Upper lobe of right lung (tissue), 1 donor: ENCODE measurements at regions not wholly inside any gene's neighbourhood (a gene's known extent, or its start where the extent isn't known, plus 50 kb on each side); places are given as distances from the start of the nearest gene placed in this dataset.

Experiments used
- ATAC-seq: fragments of 200-7000 bp; cut with Tn5 transposase; one replicate; pipeline ENCODE4 v1.9.1; 2020; ENCODE audit warnings: mild to moderate bottlenecking, moderate library complexity
- DNase-seq: peaks from one replicate; pipeline ENCODE4 v3.0.0-alpha.2; 2020
- H3K27ac ChIP-seq: fragments of 200-600 bp; one replicate; pipeline ENCODE4 v1.8.0; 2022
- H3K27me3 ChIP-seq: fragments of 200-600 bp; one replicate; pipeline ENCODE4 v1.8.0; 2022; ENCODE audit warnings: mild to moderate bottlenecking
- H3K36me3 ChIP-seq: fragments of 200-600 bp; one replicate; pipeline ENCODE4 v1.8.0; 2022
- H3K4me1 ChIP-seq: fragments of 200-600 bp; one replicate; pipeline ENCODE4 v1.8.0; 2022
- H3K4me3 ChIP-seq: fragments of 200-600 bp; one replicate; pipeline ENCODE4 v1.8.0; 2022; ENCODE audit warnings: mild to moderate bottlenecking
- H3K9me3 ChIP-seq: fragments of 200-600 bp; one replicate; pipeline ENCODE4 v1.8.0; 2022
- intact Hi-C: fragments of 100-400 bp; cut with DNase I; formaldehyde crosslinking; loops from one replicate; pipeline ENCODE4 v1.11.0; 2022
- TF ChIP-seq, protein P1 (sequence below): fragments of 200-600 bp; IDR thresholded peaks from one replicate; pipeline ENCODE4 v1.8.0; 2022; ENCODE audit warnings: antibody characterized with exemption
- donor health status: DM: no; HTN: yes; CAD: no; lungs with severe emphysema.

DNA sequence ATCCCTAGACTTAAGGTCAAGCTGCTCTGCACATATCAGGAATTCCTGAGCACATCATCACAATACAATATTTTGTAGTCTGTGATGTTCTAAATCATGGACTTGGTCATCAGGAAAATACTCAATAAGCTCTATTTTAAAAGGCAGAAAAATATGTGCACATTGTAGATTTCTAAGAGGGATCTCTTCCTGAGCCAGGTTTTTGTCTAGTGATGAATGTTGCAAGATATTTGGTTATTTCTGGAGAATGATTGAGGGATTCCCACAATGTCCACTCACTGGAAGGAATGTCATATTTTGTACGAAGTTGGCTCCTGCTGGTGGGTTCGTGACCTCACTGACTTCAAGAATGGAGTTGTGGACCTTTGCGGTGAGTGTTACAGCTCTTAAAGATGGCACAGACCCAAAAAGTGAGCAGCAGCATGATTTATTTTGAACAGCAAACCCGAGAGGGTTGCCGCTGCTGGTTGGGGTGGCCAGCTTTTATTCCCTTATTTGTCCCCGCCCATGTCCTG is 300.9 kb upstream of the DCN start:
- TF ChIP-seq, protein P1, sequence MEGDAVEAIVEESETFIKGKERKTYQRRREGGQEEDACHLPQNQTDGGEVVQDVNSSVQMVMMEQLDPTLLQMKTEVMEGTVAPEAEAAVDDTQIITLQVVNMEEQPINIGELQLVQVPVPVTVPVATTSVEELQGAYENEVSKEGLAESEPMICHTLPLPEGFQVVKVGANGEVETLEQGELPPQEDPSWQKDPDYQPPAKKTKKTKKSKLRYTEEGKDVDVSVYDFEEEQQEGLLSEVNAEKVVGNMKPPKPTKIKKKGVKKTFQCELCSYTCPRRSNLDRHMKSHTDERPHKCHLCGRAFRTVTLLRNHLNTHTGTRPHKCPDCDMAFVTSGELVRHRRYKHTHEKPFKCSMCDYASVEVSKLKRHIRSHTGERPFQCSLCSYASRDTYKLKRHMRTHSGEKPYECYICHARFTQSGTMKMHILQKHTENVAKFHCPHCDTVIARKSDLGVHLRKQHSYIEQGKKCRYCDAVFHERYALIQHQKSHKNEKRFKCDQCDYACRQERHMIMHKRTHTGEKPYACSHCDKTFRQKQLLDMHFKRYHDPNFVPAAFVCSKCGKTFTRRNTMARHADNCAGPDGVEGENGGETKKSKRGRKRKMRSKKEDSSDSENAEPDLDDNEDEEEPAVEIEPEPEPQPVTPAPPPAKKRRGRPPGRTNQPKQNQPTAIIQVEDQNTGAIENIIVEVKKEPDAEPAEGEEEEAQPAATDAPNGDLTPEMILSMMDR = no peak
- intact Hi-C loops = no loop called here

DNA sequence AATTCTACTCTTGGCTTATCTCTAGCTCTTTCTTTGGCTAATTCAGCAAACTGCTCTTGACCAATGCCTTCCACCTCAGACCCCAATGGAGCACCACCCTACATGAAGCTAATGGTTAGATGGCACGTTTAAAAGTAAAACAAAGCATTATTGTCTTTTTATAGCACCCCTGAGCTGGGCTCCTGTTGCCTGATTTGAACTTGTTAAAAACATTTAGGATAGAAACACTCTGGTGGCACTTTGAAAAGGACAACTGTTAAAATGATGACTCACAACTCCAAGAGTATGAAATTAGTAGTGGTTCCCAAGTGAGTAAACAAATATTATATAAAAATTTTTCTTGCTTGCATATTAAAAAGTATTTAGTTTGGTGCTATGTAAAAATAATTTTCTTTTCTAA is 299.6 kb upstream of the DCN start:
- Histone ChIP-seq H3K27ac (no peak overlapping the region), H3K4me3 (no peak overlapping the region), H3K4me1 (no peaks in the 10 kb centered on the region), H3K9me3 (no peaks in the 10 kb centered on the region), H3K27me3 (no peaks in the 10 kb centered on the region), H3K36me3 (no peaks in the 10 kb centered on the region)
- TF ChIP-seq, protein P1 = no peak
- no peak for DNase-seq
- intact Hi-C loops = no loop called here
- ATAC-seq = no peak

More for the DNA sequence above, 300.9 kb upstream of the DCN start:
- no peaks in the 10 kb centered on the region for H3K36me3 ChIP-seq
- ATAC-seq (no peak), DNase-seq (no peak)
- no peak overlapping the region for H3K4me3 ChIP-seq
- no peak overlapping the region for H3K27ac ChIP-seq
- no peaks in the 10 kb centered on the region for H3K27me3 ChIP-seq
- no peaks in the 10 kb centered on the region for H3K4me1 ChIP-seq
- H3K9me3 ChIP-seq = no peaks in the 10 kb centered on the region

DNA sequence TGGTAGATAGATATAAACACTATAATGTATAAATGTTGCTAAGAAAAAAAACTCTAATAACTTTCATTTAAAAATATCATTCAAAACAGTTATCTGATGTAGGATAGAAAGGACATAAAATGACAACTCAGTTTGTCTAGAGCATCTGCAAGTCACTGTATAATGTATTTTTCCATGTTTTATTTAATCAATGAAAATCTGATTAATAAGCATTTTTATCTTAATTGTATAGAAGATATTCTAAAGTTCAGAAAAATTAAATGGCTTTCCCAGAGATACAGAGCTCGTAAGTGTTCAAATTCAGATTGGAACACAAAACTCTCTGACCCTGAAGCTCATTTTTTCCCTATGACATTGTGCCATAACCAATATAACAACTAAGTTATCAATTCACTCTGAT is 295.9 kb upstream of the DCN start:
- Histone ChIP-seq H3K4me1 (no peaks in the 10 kb centered on the region), H3K4me3 (no peak overlapping the region), H3K27ac (no peak overlapping the region), H3K27me3 (no peaks in the 10 kb centered on the region), H3K9me3 (no peaks in the 10 kb centered on the region), H3K36me3 (no peaks in the 10 kb centered on the region)
- intact Hi-C loops = no loop called here
- TF ChIP-seq, protein P1 = no peak
- DNase-seq = no peak
- ATAC-seq = no peak

DNA sequence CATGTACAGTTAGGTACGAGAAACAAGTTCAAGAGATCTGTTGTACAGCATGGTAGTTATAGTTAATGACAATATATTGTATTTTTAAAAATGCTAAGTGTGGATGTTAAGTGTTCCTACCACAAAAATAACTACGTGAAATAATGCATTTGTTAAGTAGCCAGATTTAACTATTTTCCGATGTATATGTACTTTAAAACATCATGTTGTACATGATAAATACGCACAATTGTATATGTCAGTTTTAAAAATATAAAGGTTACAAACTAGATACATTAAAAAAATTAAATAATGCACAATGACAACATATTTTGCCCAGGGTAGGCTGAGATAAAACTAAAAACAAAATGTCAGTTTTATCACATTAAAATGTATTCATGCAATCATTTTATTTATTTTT is 285.1 kb upstream of the DCN start:
- no peak for ATAC-seq
- intact Hi-C loops = no loop called here
- Histone ChIP-seq H3K9me3 (no peaks in the 10 kb centered on the region), H3K4me3 (no peak overlapping the region), H3K36me3 (no peaks in the 10 kb centered on the region), H3K4me1 (no peaks in the 10 kb centered on the region), H3K27ac (no peak overlapping the region), H3K27me3 (no peaks in the 10 kb centered on the region)
- no peak for DNase-seq
- TF ChIP-seq, protein P1 = no peak

DNA sequence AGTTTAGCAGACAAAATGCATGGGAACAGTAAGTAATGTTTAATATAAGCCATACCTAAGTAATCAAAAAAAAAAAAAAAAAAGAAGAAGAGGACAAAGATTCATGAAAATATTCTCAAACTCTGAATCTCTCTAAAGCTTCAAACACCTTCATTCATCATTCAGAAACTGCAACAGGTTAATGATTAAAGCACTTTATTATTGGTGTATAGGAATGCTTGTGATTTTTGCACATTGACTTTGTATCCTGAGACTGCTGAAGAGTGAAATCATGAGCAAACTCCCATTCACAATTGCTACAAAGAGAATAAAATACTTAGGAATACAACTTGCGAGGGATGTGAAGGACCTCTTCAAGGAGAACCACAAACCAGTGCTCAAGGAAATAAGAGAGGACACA is 278.4 kb upstream of the DCN start:
- TF ChIP-seq, protein P1 = no peak
- ATAC-seq (no peak), DNase-seq (no peak)
- intact Hi-C loops = no loop called here
- Histone ChIP-seq H3K4me1 (no peaks in the 10 kb centered on the region), H3K27ac (no peak overlapping the region), H3K4me3 (no peak overlapping the region), H3K36me3 (no peaks in the 10 kb centered on the region), H3K9me3 (no peaks in the 10 kb centered on the region), H3K27me3 (no peaks in the 10 kb centered on the region)

DNA sequence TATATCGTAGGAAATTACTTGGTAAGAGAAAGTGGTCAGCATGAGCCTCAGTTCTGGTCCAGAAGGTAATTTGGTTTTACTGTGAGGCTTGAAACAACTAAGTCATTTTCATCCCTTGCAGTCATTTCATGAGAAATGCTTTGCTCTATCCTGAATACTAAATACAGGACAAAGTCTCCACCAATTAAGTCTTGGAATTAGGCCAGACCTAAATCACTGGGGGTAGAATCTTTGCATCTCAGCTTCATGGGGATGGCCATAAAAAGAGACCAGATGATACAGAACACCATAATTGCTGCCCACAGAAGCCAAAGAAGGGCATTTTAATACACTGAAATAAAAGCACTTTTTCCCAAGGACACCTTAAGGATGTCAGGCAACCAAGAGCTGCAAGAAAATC is 277.9 kb upstream of the DCN start:
- intact Hi-C loops = no loop called here
- no peaks in the 10 kb centered on the region for H3K27me3 ChIP-seq
- H3K4me3 ChIP-seq = no peak overlapping the region
- no peaks in the 10 kb centered on the region for H3K4me1 ChIP-seq
- ATAC-seq = no peak
- no peak overlapping the region for H3K27ac ChIP-seq
- H3K36me3 ChIP-seq = no peaks in the 10 kb centered on the region
- H3K9me3 ChIP-seq = no peaks in the 10 kb centered on the region
- no peak for DNase-seq
- TF ChIP-seq, protein P1 = no peak
